COLO668 (cell line): ENCODE measurements at regions not wholly inside any gene's neighbourhood (a gene's known extent, or its start where the extent isn't known, plus 50 kb on each side); places are given as distances from the start of the nearest gene placed in this dataset.

Experiments used
- DNase-seq: peaks from one replicate; lab custom pipeline; 2025; ENCODE audit not compliant: unreplicated experiment; lab: John Stamatoyannopoulos, UW

- DNase-seq = no peak
Measured at GRCh38 chrX:98338544-98338943, 1454.8 kb downstream of the RPA4 start.

DNA sequence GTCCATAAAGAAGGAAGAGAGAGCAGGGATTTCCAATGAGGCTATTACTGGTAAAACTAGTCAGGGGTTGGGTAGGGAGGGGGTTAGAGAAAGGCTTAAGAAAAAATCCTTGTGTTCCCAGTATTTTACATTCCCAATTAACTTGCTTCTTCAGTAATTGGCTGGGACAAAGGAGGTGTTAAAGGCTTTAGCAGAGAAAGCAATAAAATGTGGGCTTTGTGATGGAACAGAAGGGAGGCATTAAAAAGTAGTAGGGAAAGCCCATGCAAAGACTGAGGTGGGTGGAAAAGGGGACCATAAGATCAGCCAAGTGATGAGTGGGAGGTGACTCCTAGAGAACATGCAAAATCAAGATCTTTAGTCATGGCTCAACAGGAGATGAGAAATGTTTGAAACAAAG is 1467.2 kb downstream of the RPA4 start:
- DNase-seq = no peak

GRCh38 chrX:98357146-98357545 is 1473.4 kb downstream of the RPA4 start:
- DNase-seq = no peak

DNA sequence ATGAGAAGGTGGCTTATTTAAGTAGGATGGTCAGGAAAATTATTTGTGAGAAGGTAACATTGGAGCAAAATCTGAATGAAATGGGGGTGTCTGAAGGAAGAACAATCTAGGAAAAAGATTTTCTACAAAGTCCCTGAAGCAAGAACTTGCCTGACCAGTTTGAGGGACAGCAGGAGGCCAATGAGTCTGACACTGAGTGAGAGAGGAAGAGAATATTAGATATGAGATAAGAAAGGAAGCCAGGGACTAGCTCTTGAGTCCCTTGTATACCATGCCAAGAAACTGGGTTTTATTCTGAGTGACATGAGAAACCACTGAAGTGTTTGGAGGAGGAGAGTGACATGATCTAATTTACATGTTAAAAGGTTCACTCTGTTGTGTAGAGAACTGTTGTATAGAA is 1478.9 kb downstream of the RPA4 start:
- no peak for DNase-seq

GRCh38 chrX:98371994-98372393 is 1488.3 kb downstream of the RPA4 start:
- DNase-seq = no peak

DNA sequence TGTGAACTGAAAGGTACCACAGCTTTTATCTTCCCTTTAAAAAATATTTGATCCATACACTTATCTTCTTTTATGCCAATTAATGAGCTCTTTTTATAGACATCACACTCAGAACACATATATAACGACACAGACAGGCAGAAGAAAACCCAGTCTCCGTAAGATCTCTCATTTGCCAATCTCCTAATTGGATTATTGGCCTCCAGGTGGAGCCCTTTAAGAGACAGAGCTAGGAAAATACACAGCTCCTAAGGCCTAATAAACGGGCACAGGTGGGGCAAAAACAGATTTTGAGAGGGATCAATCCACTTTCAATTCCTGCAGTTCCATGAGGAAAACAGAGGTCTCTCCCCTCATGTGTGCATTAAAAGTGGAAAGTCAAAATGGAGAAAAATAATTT is 1495.4 kb downstream of the RPA4 start:
- DNase-seq = no peak

DNA sequence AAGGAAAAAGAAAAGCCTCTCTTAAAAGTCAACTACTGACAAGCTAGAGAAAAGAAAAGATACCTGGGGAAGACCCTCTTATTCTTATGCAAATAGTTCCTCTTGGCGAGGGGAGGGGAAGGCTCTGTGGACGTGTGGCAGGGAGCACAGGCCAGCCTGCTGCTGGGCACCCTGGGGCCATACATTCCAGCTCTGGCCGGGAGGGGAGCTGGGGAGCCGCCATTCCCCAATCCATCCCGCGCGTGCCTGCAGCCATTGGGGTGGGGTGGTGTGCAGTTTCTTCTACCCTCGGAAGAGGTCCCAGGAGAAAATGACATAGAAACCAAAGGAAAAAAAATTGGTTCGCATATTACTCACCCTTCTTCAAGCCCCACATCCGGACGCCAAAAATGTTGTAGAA is 1496.4 kb downstream of the RPA4 start:
- DNase-seq = no peak

DNA sequence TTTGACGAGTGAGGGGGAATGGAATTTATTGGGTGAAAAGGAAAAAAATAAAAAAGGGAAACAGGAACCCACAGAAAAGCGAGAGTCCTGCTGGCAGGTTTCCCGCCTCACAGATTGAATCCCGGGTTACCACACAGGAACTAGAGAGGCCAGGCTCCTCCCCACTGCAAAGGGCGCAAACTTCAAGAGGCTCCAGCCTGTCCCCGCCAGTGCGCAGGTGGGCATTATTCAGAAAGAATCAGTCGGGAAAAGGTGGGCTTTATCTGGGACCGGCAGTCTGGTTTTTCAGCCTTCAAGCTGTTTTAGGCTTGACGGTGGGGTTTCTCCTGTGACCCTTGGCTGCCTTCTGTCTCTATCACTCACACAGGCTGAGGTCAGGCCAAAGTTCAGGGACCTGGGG is 1496.8 kb downstream of the RPA4 start:
- no peak for DNase-seq

DNA sequence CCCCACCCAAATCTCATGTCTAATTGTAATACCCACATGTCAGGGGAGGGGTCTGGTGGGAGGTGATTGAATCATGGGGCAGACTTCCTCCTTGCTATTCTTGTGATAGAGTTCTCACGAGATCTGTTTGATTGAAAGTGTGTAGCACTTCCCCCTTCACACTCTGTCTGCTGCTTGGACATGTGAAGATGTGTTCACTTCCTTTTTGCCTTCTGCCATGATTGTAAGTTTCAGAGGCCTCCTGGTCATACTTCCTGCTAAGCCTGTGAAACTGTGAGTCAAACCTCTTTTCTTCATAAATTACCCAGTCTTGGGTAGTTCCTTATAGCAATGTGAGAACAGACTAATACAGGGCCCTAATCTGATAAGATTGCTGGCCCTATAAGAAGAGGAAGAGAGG is 1514.8 kb downstream of the RPA4 start:
- DNase-seq = no peak

DNA sequence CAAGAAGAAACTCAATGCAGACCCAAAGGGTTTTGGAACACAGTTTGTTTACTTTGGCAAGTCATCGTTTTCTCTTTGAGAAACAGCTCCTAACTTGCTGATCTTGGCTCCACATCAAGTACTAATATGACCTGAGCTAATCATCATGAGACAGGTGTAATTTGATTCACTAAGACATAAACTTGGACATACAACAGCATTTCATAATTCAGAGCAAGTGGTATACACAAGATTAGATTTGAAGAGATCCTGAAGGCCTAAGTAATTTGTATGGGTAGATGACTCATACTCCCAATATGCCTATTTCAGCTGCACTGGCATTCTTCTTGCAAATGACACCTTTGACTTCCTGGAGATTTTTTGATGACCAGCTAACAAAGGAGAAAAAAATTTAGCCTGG is 1521.7 kb downstream of the RPA4 start:
- DNase-seq = no peak

GRCh38 chrX:98407584-98407983 is 1523.9 kb downstream of the RPA4 start:
- DNase-seq = no peak

DNA sequence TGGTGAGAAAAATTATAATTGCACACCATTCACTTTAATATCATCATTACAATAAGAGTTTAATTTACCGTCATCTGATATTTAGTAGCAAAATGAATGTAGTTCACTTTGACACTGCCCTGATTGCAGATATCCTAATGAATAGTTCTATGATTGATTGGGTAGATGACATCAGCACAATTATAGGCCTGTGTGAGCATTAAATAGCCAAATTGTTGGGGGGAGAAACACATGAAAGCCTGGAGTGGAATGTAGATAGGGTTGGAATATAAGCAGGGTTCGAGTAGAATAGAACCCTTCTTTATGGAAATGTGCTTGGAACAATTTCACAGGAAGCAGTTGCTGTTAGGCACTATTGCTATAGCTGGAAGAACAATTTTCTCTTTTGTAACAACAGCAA is 1526.2 kb downstream of the RPA4 start:
- DNase-seq = no peak

- no peak for DNase-seq
Measured at GRCh38 chrX:98412058-98412457, 1528.3 kb downstream of the RPA4 start.

DNA sequence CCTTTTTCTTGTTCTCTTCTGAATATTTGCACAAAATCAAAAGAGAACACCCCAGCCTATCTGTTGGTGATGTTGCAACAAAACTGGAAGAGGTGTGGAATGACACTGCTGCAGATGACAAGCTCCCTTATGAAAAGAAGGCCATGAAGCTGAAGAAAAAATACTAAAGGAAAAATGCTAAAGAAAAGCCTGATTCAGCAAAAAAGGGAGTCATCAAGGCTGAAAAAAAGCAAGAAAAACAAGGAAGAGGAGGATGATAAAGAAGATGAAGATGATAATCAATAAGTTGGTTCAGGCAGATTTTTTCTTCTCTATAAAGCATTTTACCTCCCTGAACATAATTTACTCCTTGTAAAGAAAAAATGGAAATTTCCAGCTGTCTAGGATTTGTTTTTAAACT is 1538.8 kb downstream of the RPA4 start:
- no peak for DNase-seq

DNA sequence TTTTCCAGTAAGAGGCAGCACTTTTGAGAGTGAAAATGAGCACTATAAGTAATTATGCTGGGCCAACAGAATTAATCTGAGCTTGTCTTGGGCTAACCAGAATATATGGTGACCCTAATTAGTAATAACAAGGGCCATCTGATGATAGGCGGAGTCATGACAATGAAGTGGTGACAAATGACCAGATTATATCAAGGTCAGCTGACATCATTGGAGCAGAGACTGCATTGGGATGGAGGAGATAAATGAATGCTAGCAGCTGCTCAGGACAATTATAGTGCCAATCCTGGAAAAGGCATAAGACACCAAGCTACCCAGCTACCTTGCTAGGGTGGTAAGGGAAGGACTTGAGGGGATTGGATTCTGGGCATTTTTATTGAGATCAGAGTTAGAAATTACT is 1548.7 kb downstream of the RPA4 start:
- no peak for DNase-seq

DNA sequence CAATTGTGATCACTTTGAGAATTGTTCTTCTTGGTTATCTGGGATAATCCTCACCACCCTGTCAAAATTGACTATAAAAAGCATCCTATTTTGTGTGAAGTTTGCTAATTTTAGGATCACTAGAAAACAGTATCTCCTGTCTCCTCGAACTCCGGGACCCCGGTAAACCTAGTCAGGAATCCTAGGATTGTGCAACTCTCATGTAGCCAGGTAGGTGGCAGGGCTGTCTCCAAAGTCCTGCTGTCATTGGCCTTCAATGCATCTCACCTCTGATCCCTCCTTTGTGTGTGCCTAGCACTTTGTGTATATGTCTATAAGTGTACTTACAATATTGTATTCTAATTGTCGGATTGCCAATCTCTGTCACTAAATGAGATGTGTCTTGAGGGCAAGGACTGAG is 1564.8 kb downstream of the RPA4 start:
- DNase-seq = no peak

GRCh38 chrX:98452456-98452855 is 1568.7 kb downstream of the RPA4 start:
- no peak for DNase-seq

DNA sequence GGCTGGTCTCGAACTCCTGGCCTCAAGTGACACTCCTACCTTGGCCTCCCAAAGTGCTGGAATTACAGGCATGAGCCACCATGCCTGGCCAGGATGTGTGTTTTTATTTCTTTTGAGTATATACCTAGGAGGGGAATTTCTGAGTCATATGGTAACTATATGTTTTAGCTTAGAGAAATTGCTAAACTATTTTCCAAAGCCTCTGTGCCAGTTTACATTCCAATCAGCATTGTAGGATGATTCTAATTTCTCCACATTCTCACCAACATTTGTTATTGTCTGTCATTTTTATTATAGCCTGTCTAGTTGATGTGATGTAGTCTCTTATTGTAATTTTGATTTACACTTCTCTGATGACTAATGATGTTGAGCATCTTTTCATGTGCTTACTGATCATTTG is 1576.0 kb downstream of the RPA4 start:
- DNase-seq = no peak

- DNase-seq = no peak
Measured at GRCh38 chrX:98480606-98481005, 1596.9 kb downstream of the RPA4 start.

- no peak for DNase-seq
Measured at GRCh38 chrX:98481636-98482035, 1597.9 kb downstream of the RPA4 start.

DNA sequence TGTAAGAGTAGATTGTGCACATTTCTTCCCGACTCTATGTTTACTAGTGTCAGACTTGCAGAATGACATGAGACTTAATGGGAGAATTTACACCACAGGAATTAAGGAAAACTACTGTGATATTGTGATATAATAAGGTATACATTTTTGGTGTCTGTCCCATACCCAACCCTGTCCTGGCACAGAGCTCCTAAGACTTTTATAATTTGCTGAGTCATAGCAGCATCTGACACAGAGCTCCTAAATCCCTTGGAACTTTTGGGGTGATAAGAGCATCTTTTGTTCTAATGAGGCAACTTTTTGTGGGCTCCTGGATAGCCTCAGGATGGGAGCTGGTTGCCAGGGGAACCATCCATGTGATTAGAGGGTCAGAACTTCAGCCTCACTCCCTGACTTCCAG is 1607.0 kb downstream of the RPA4 start:
- no peak for DNase-seq

- no peak for DNase-seq
Measured at GRCh38 chrX:98501426-98501825, 1617.7 kb downstream of the RPA4 start.

DNA sequence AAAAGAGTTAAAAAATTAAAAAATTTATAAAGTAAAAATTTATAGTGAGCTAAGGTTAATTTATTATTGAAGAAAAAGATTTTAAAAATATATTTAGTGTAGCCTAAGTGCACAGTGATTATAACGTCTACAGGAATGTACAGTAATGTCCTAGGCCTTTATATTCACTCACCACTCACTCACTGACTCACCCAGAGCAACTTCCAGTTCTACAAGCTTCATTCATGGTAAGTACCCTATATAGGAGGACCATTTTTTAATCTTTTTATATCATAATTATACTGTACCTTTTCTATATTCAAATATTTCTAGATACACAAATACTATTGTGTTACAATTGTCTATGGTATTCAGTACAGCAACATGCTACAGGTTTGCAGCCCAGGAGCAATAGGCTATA is 1623.2 kb downstream of the RPA4 start:
- no peak for DNase-seq

DNA sequence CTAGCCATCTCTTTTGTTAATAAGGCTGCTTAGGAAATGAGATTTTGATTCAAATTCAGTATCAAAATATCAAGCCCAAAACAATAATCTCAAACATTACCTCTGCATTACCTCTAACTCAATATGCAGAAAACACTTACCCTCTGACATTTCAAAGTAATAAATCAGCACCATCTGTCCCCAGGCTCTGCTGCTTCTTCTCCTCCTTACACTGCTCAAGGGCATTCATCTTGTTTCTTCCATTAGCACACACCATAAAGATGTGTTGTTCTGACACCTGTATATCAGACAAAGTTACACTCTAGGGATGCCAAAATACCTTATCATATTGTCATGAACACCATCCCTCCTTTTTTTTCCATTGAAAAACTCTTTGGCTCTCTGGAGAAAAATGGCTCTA is 1630.3 kb downstream of the RPA4 start:
- DNase-seq = no peak
